K562 (cell line): ENCODE measurements at regions not wholly inside any gene's neighbourhood (a gene's known extent, or its start where the extent isn't known, plus 50 kb on each side); places are given as distances from the start of the nearest gene placed in this dataset.

Source experiments
- ATAC-seq: fragments of 200-7000 bp; cut with Tn5 transposase; 3 replicates; pipeline ENCODE4 v1.9.1; 2020; ENCODE audit warnings: moderate library complexity
- BruUV-seq: library from RNA; stranded (reverse); fragments of 400-500 nt; replicated peaks from 2 replicates; lab custom pipeline; 2021; lab: Mats Ljungman, UMichigan
- CTCF ChIA-PET: fragments of 300-600 bp; formaldehyde crosslinking; extraction: SDS; loops from one replicate; lab custom pipeline; 2021; ENCODE audit warnings: low intra/inter-chr PET ratio; lab: Yijun Ruan, JAX
- POLR2A ChIA-PET: fragments of 300-600, 350-650 bp; sonication (Branson Sonifier 250); formaldehyde crosslinking; extraction: SDS; loops from one replicate; lab custom pipeline; 2021; ENCODE audit warnings: antibody characterized with exemption, inconsistent platforms; lab: Yijun Ruan, JAX
- DNase-seq, 4 experiments: peaks; one replicate each; pipeline versions ENCODE4 v3.0.0 to v3.0.0-alpha.2; 2011 to 2018; ENCODE audit warnings: low spot score in 3 of 4, mixed read lengths in 3 of 4; ENCODE audit errors: extremely low read depth in 1 of 4
- FAIRE-seq: peaks from 2 replicates; lab custom pipeline; 2011; peaks lifted over from hg19 to GRCh38; lab: Jason Lieb, UNC
- H2AFZ ChIP-seq: 2 replicates; pipeline ENCODE4 v1.6.0; 2011; ENCODE audit warnings: low read depth, low read length, control low read depth, inconsistent platforms
- H3K27ac ChIP-seq: fragments of 200-600 bp; 3 replicates; pipeline ENCODE4 v1.8.0; 2011; ENCODE audit warnings: low read depth, mild to moderate bottlenecking, control low read depth, inconsistent platforms, low read length, moderate library complexity, mixed read lengths; ENCODE audit errors: extremely low read depth
- H3K27me3 ChIP-seq, 2 experiments: fragments of 300-600 bp in 1 of 2; 2 replicates in 1 of 2; 3 replicates in 1 of 2; pipeline versions ENCODE4 v1.6.0 to v1.8.0; 2011; ENCODE audit warnings: inconsistent platforms in 2 of 2, low read length in 2 of 2, mild to moderate bottlenecking in 1 of 2, mixed read lengths in 1 of 2, moderate library complexity in 1 of 2; ENCODE audit not compliant: control insufficient read depth in 2 of 2, insufficient read depth in 2 of 2
- H3K36me3 ChIP-seq: fragments of 300-600 bp; 3 replicates; pipeline ENCODE4 v1.8.0; 2011; ENCODE audit warnings: mild to moderate bottlenecking, low read length, inconsistent platforms; ENCODE audit not compliant: control insufficient read depth, insufficient read depth
- H3K4me1 ChIP-seq, 2 experiments: fragments of 200-600 bp in 1 of 2; replicated peaks in 1 of 2; 2 replicates in 1 of 2; 3 replicates in 1 of 2; pipeline versions ENCODE4 v1.5.1 to v1.8.0; 2011; ENCODE audit warnings: inconsistent platforms in 2 of 2, low read length in 2 of 2, mild to moderate bottlenecking in 1 of 2, mixed read lengths in 1 of 2, moderate library complexity in 1 of 2; ENCODE audit not compliant: control insufficient read depth in 2 of 2, insufficient read depth in 2 of 2
- H3K4me2 ChIP-seq: 2 replicates; pipeline ENCODE4 v1.6.1; 2011; ENCODE audit warnings: low read length, control low read depth, inconsistent platforms, mixed read lengths; ENCODE audit not compliant: insufficient read depth
- H3K4me3 ChIP-seq: fragments of 200-600 bp; sonication (generic), shearing (Covaris generic); 2 replicates; pipeline ENCODE4 v1.5.1; 2016; ENCODE audit warnings: control low read depth, inconsistent platforms
- H3K79me2 ChIP-seq: fragments of 200-600 bp; 3 replicates; pipeline ENCODE4 v1.8.0; 2011; ENCODE audit warnings: low read length, inconsistent platforms; ENCODE audit not compliant: control insufficient read depth, insufficient read depth
- H3K9ac ChIP-seq, 2 experiments: 2 replicates each; pipeline versions ENCODE4 v1.6.0 to v1.6.1; 2011; ENCODE audit warnings: low read depth in 2 of 2, low read length in 2 of 2, control low read depth in 1 of 2, inconsistent platforms in 1 of 2, mild to moderate bottlenecking in 1 of 2, mixed read lengths in 1 of 2; ENCODE audit not compliant: insufficient read depth in 1 of 2
- H3K9me1 ChIP-seq: one replicate; pipeline ENCODE4 v1.6.0; 2011; ENCODE audit warnings: inconsistent platforms, mild to moderate bottlenecking, low read length, moderate library complexity; ENCODE audit not compliant: control insufficient read depth, insufficient read depth
- H3K9me3 ChIP-seq: replicated peaks from 2 replicates; pipeline ENCODE4 v1.5.1; 2011; ENCODE audit warnings: low read depth, low read length, inconsistent platforms; ENCODE audit not compliant: control insufficient read depth, insufficient read depth
- H4K20me1 ChIP-seq: replicated peaks from 2 replicates; pipeline ENCODE4 v1.6.1; 2011; ENCODE audit warnings: low read length, inconsistent platforms, mixed read lengths; ENCODE audit not compliant: control insufficient read depth, insufficient read depth
- BRF1 ChIP-seq: IDR thresholded peaks from 3 replicates; pipeline ENCODE4 v1.6.1; 2011; ENCODE audit warnings: borderline replicate concordance, mild to moderate bottlenecking; ENCODE audit not compliant: insufficient read length; ENCODE audit errors: extremely low read depth
- CHD2 ChIP-seq: IDR thresholded peaks from 2 replicates; pipeline ENCODE4 v1.6.1; 2011; ENCODE audit warnings: low read depth, low read length
- CXXC5 ChIP-seq: fragments of 250-450 bp; sonication (Bioruptor Pico); IDR thresholded peaks from 2 replicates; pipeline ENCODE4 v1.8.0; 2022; ENCODE audit warnings: inconsistent platforms, mild to moderate bottlenecking, moderate library complexity
- GTF2B ChIP-seq: IDR thresholded peaks from 2 replicates; pipeline ENCODE4 v1.6.1; 2011; ENCODE audit not compliant: insufficient read length; ENCODE audit errors: extremely low read depth
- HCFC1 ChIP-seq: IDR thresholded peaks from 2 replicates; pipeline ENCODE4 v1.6.1; 2012; ENCODE audit warnings: low read depth, low read length, improper control_type of control experiment
- HNRNPLL ChIP-seq: fragments of 200-400 bp; formaldehyde crosslinking; IDR thresholded peaks from 2 replicates; pipeline ENCODE4 v1.6.1; 2017; ENCODE audit warnings: low read length, low read depth, mild to moderate bottlenecking; ENCODE audit not compliant: poor library complexity, severe bottlenecking
- HSF4 ChIP-seq: fragments of 250-450 bp; sonication (Bioruptor Pico); IDR thresholded peaks from 2 replicates; pipeline ENCODE4 v2.1.2; 2022; ENCODE audit warnings: mild to moderate bottlenecking, moderate library complexity, borderline replicate concordance
- IFI16 ChIP-seq: fragments of 250-450 bp; sonication (Bioruptor Pico); IDR thresholded peaks from 2 replicates; pipeline ENCODE4 v2.1.2; 2022; ENCODE audit warnings: mild to moderate bottlenecking, inconsistent platforms
- KLF16 ChIP-seq: IDR thresholded peaks from 2 replicates; pipeline ENCODE4 v1.6.1; 2016; ENCODE audit warnings: antibody characterized with exemption
- MTF1 ChIP-seq: fragments of 250-450 bp; sonication (Bioruptor Pico); IDR thresholded peaks from 2 replicates; pipeline ENCODE4 v1.9.0; 2021; ENCODE audit warnings: moderate library complexity, mild to moderate bottlenecking, inconsistent platforms, borderline replicate concordance
- MXI1 ChIP-seq: IDR thresholded peaks from 2 replicates; pipeline ENCODE4 v1.6.1; 2011; ENCODE audit warnings: low read depth, mild to moderate bottlenecking, improper control_type of control experiment, low read length
- PBX2 ChIP-seq, 2 experiments: IDR thresholded peaks in 1 of 2; conservative IDR thresholded peaks in 1 of 2; 2 replicates each; pipeline ENCODE4 v1.6.1; 2016; ENCODE audit warnings: low read depth in 2 of 2, mild to moderate bottlenecking in 1 of 2, missing compliant biosample characterization in 1 of 2, missing genetic modification characterization in 1 of 2, moderate library complexity in 1 of 2
- PPARD ChIP-seq: fragments of 250-450 bp; sonication (Bioruptor Pico); IDR thresholded peaks from 2 replicates; pipeline ENCODE4 v1.8.0; 2022; ENCODE audit warnings: inconsistent platforms, mild to moderate bottlenecking, moderate library complexity
- ZNF121 ChIP-seq: sonication (generic); formaldehyde crosslinking; conservative IDR thresholded peaks from 2 replicates; pipeline ENCODE4 v1.8.0; 2022; ENCODE audit warnings: missing genetic modification reagents
- ZNF75A ChIP-seq: fragments of 450-650 bp; formaldehyde crosslinking; IDR thresholded peaks from 2 replicates; pipeline ENCODE4 v1.4.0; 2020; ENCODE audit warnings: mild to moderate bottlenecking
- ZNF780A ChIP-seq: fragments of 250-450 bp; sonication (Bioruptor Pico); IDR thresholded peaks from 2 replicates; pipeline ENCODE4 v1.5.0; 2021; ENCODE audit warnings: mild to moderate bottlenecking
- WGBS: fragments of 100-300 bp; shearing (Covaris generic); methylation state at CpG from one replicate; pipeline ENCODE4 v1.1.6; 2016; ENCODE audit warnings: low coverage, mixed read lengths; ENCODE audit not compliant: insufficient coverage; ENCODE audit errors: missing lambda C conversion rate; 5-methylcytosine and 5-hydroxymethylcytosine counted together
- in situ Hi-C: fragments of 300-500 bp; cut with MboI; formaldehyde crosslinking; loops from 4 replicates; pipeline ENCODE4 v1.15.0; 2018; ENCODE audit warnings: inconsistent platforms, mixed read lengths
- intact Hi-C: fragments of 100-400 bp; cut with micrococcal nuclease; formaldehyde crosslinking; loops from 2 replicates; pipeline ENCODE4 v1.14.2; 2022

- Histone ChIP-seq H3K36me3 (no peaks in the 10 kb centered on the region), H3K4me2 (no peak overlapping the region), H3K9ac (no peak overlapping the region), H2AFZ (no peak overlapping the region), H4K20me1 (no peaks in the 10 kb centered on the region), H3K27me3 (peaks cover 5 to 28% of the 10 kb centered on the region in 2 experiments; a peak in 3 of 5 replicates), H3K9me3 (no peaks in the 10 kb centered on the region), H3K9me1 (no peaks in the 10 kb centered on the region), H3K79me2 (no peaks in the 10 kb centered on the region), H3K27ac (no peak overlapping the region), H3K4me1 (no peaks in the 10 kb centered on the region), H3K4me3 (no peak overlapping the region)
- CTCF ChIA-PET: no interaction called here
- in situ Hi-C loops: no loop called here
- ATAC-seq (no peak), DNase-seq (no peak), FAIRE-seq (no peak)
- POLR2A ChIA-PET: interaction anchor here (0.6 to 1.4 kb wide), 4 partner anchors 14 to 1616 kb away, joined by 3 read pairs; no protein-coding TSS in a partner anchor
- TF ChIP-seq HNRNPLL (no peak), BRF1 (no peak), PBX2 (CRISPR knock-in tag; IDR thresholded peaks at IDR 0.05; ENCODE audit: low read depth) (no peak), PBX2 (tag; conservative IDR thresholded peaks at IDR 0.05; ENCODE audit: low read depth) (no peak), ZNF780A (CRISPR knock-in tag) (no peak), MXI1 (no peak), MTF1 (CRISPR knock-in tag) (no peak), KLF16 (no peak), IFI16 (CRISPR knock-in tag) (no peak), HCFC1 (no peak), CXXC5 (CRISPR knock-in tag) (no peak), CHD2 (no peak), HSF4 (CRISPR knock-in tag) (no peak), PPARD (CRISPR knock-in tag) (no peak), ZNF75A (CRISPR knock-in tag) (no peak), ZNF121 (CRISPR knock-in tag) (no peak), GTF2B (no peak)
- intact Hi-C loops: no loop called here
- WGBS: 2% methylated on average over 8 of the region's 8 CpGs
- no TSS peak for BruUV-seq
Observed at GRCh38 chr7:67618556-67619162, 622.0 kb downstream of the TYW1 start.
